OCI-LY1 (cell line): ENCODE measurements at regions not wholly inside any gene's neighbourhood (a gene's known extent, or its start where the extent isn't known, plus 50 kb on each side); places are given as distances from the start of the nearest gene placed in this dataset.

Experiments
- H2AFZ ChIP-seq: fragments of 200-600 bp; sonication (generic), shearing (Covaris generic); 2 replicates; pipeline ENCODE4 v1.6.0; 2014; ENCODE audit warnings: antibody characterized with exemption, mild to moderate bottlenecking, low read length
- H3F3A ChIP-seq: fragments of 200-600 bp; sonication (generic), shearing (Covaris generic); 2 replicates; pipeline ENCODE4 v1.6.0; 2014; ENCODE audit warnings: mild to moderate bottlenecking, antibody characterized with exemption, low read length, moderate library complexity; ENCODE audit not compliant: insufficient read depth
- H3K27ac ChIP-seq: fragments of 200-600 bp; sonication (generic); 2 replicates; pipeline ENCODE4 v1.5.1; 2014; ENCODE audit warnings: low read length, mixed run types, mild to moderate bottlenecking, low read depth; ENCODE audit not compliant: poor library complexity, severe bottlenecking
- H3K27me3 ChIP-seq: fragments of 200-600 bp; sonication (generic); 2 replicates; pipeline ENCODE4 v1.6.0; 2014; ENCODE audit warnings: antibody characterized with exemption, mild to moderate bottlenecking, low read length, moderate library complexity; ENCODE audit not compliant: insufficient read depth
- H3K36me3 ChIP-seq: fragments of 200-600 bp; sonication (generic); 2 replicates; pipeline ENCODE4 v1.6.1; 2014; ENCODE audit warnings: mild to moderate bottlenecking, antibody characterized with exemption, low read length, moderate library complexity, mixed read lengths; ENCODE audit not compliant: insufficient read depth
- H3K4me1 ChIP-seq: fragments of 200-600 bp; sonication (generic); 2 replicates; pipeline ENCODE4 v1.5.1; 2014; ENCODE audit warnings: mild to moderate bottlenecking, low read length, moderate library complexity; ENCODE audit not compliant: insufficient read depth, severe bottlenecking
- H3K4me2 ChIP-seq: fragments of 200-600 bp; sonication (generic), shearing (Covaris generic); 2 replicates; pipeline ENCODE4 v1.6.1; 2014; ENCODE audit warnings: low read length
- H3K4me3 ChIP-seq: fragments of 200-600 bp; sonication (generic); 2 replicates; pipeline ENCODE4 v1.5.1; 2014; ENCODE audit warnings: low read length, low read depth, mild to moderate bottlenecking, mixed read lengths; ENCODE audit not compliant: poor library complexity, severe bottlenecking
- H3K79me2 ChIP-seq: fragments of 200-600 bp; shearing (Covaris generic); 2 replicates; pipeline ENCODE4 v1.6.1; 2016; ENCODE audit warnings: mixed run types, low read length, mixed read lengths; ENCODE audit not compliant: insufficient read depth
- H3K9ac ChIP-seq: fragments of 200-600 bp; sonication (generic), shearing (Covaris generic); 2 replicates; pipeline ENCODE4 v1.6.1; 2014; ENCODE audit warnings: mild to moderate bottlenecking, low read length, mixed read lengths
- H3K9me2 ChIP-seq: fragments of 200-600 bp; sonication (generic), shearing (Covaris generic); 2 replicates; pipeline ENCODE4 v1.6.1; 2014; ENCODE audit warnings: low read depth, mild to moderate bottlenecking, low read length, mixed read lengths
- H3K9me3 ChIP-seq: fragments of 200-600 bp; shearing (Covaris generic); 2 replicates; pipeline ENCODE4 v1.6.1; 2014; ENCODE audit warnings: low read length, mixed read lengths
- H4K20me1 ChIP-seq: fragments of 200-600 bp; sonication (generic), shearing (Covaris generic); 2 replicates; pipeline ENCODE4 v1.6.0; 2016; ENCODE audit warnings: mild to moderate bottlenecking, low read length; ENCODE audit not compliant: insufficient read depth
- EZH2 ChIP-seq: fragments of 200-600 bp; sonication (generic), shearing (Covaris generic); IDR thresholded peaks from 2 replicates; pipeline ENCODE4 v1.8.0; 2017; ENCODE audit warnings: borderline replicate concordance, mixed run types, mild to moderate bottlenecking, antibody characterized with exemption, low read length, moderate library complexity, mixed read lengths
- TF ChIP-seq, protein P1 (sequence below): fragments of 200-600 bp; sonication (generic), shearing (Covaris generic); IDR thresholded peaks from 2 replicates; pipeline ENCODE4 v1.5.1; 2017; ENCODE audit warnings: mild to moderate bottlenecking, antibody characterized with exemption, low read length, moderate library complexity, mixed read lengths

DNA sequence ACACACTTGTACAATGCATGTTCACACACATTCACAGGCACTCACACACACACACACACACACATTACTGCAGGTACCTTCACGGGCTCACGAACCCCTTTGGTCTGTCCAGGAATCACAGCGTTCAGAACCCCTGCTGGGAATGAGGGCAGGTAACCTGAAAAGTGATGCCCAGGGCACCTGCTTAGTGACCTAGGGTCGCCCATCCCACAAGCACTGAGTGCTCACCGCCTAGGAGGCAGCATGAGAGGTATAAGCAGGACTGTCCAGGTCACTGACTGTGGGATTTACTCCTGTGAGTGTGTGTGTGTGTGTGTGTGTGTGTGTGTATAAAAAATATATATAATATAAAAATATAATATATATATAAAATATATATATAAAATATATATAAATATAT is 150.9 kb downstream of the GALR1 start:
- Histone ChIP-seq H3K4me1 (no peaks in the 10 kb centered on the region), H3K27me3 (no peaks in the 10 kb centered on the region), H3K9ac (no peak overlapping the region), H3K4me3 (no peak overlapping the region), H3F3A (no peaks in the 10 kb centered on the region), H2AFZ (no peak overlapping the region), H3K4me2 (no peak overlapping the region), H4K20me1 (no peaks in the 10 kb centered on the region), H3K9me3 (no peaks in the 10 kb centered on the region), H3K27ac (no peak overlapping the region), H3K36me3 (no peaks in the 10 kb centered on the region), H3K9me2 (no peaks in the 10 kb centered on the region), H3K79me2 (no peaks in the 10 kb centered on the region)
- TF ChIP-seq, protein P1, sequence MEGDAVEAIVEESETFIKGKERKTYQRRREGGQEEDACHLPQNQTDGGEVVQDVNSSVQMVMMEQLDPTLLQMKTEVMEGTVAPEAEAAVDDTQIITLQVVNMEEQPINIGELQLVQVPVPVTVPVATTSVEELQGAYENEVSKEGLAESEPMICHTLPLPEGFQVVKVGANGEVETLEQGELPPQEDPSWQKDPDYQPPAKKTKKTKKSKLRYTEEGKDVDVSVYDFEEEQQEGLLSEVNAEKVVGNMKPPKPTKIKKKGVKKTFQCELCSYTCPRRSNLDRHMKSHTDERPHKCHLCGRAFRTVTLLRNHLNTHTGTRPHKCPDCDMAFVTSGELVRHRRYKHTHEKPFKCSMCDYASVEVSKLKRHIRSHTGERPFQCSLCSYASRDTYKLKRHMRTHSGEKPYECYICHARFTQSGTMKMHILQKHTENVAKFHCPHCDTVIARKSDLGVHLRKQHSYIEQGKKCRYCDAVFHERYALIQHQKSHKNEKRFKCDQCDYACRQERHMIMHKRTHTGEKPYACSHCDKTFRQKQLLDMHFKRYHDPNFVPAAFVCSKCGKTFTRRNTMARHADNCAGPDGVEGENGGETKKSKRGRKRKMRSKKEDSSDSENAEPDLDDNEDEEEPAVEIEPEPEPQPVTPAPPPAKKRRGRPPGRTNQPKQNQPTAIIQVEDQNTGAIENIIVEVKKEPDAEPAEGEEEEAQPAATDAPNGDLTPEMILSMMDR, result no peak
- no peak for TF ChIP-seq EZH2

GRCh38 chr18:77401173-77401572 is 151.5 kb downstream of the GALR1 start:
- Histone ChIP-seq H3K79me2 (no peaks in the 10 kb centered on the region), H3K4me2 (no peak overlapping the region), H3K9ac (no peak overlapping the region), H3K4me3 (no peak overlapping the region), H3K4me1 (no peaks in the 10 kb centered on the region), H2AFZ (no peak overlapping the region), H3K9me2 (no peaks in the 10 kb centered on the region), H3K27me3 (no peaks in the 10 kb centered on the region), H3K27ac (no peak overlapping the region), H4K20me1 (no peaks in the 10 kb centered on the region), H3K36me3 (no peaks in the 10 kb centered on the region), H3F3A (no peaks in the 10 kb centered on the region), H3K9me3 (no peaks in the 10 kb centered on the region)
- no peak for TF ChIP-seq EZH2
- TF ChIP-seq, protein P1, result no peak

DNA sequence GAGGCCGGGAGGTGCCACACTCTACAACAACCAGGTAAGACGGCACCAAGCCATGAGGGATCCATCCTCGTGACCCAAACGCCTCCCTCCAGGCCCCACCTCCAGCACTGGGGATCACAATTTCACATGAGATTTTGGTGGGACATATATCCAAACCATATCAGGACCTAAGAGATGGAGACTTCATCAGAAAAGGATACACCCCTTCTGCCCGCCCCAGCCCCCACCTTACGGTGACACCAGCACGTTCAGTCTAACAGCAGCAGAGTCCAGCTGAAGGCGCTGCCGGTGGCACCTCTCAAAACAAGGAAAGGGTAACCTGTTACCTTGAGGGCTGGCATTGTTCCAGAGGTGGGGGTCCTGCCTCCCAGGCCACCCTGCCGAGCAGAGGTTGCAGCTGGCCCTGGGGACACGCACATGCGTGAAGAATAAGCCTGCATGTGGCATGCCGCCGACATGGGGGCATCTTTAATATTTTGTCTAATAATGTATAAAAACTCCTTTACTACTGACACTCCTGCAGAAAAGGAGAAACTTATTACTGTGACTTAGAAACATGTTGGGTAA is 154.4 kb downstream of the GALR1 start:
- Histone ChIP-seq H3K27ac (no peak overlapping the region), H3K9me2 (no peaks in the 10 kb centered on the region), H3K27me3 (no peaks in the 10 kb centered on the region), H3F3A (no peaks in the 10 kb centered on the region), H3K4me2 (no peak overlapping the region), H3K79me2 (no peaks in the 10 kb centered on the region), H2AFZ (no peak overlapping the region), H3K36me3 (no peaks in the 10 kb centered on the region), H3K4me1 (no peaks in the 10 kb centered on the region), H3K9ac (no peak overlapping the region), H3K9me3 (no peaks in the 10 kb centered on the region), H3K4me3 (no peak overlapping the region), H4K20me1 (no peaks in the 10 kb centered on the region)
- TF ChIP-seq, protein P1, result no peak
- no peak for TF ChIP-seq EZH2
